Heart right ventricle (tissue), 16 donors: ENCODE measurements at regions not wholly inside any gene's neighbourhood (a gene's known extent, or its start where the extent isn't known, plus 50 kb on each side); places are given as distances from the start of the nearest gene placed in this dataset.

Experiments used
- ATAC-seq, 8 donors: fragments of 200-7000 bp; cut with Tn5 transposase; one replicate each; pipeline ENCODE4 v1.9.1; 2020; ENCODE audit warnings: mild to moderate bottlenecking in 8 of 8, moderate library complexity in 8 of 8, moderate number of reproducible peaks in 1 of 8
- DNase-seq, 2 donors: peaks; one replicate each; pipeline ENCODE4 v3.0.0-alpha.2; 2020
- H3K27ac ChIP-seq, 10 donors: fragments of 200-600 bp; sonication (generic) in 2 of 10; one replicate each; pipeline versions ENCODE4 v1.5.0 to v1.8.0; 2020 to 2022; ENCODE audit warnings: mild to moderate bottlenecking in 3 of 10
- H3K27me3 ChIP-seq, 7 donors: fragments of 200-600 bp; one replicate each; pipeline ENCODE4 v1.8.0; 2021 to 2022; ENCODE audit warnings: mild to moderate bottlenecking in 2 of 7
- H3K36me3 ChIP-seq, 9 donors: fragments of 200-600 bp; sonication (generic) in 1 of 9; one replicate each; pipeline versions ENCODE4 v1.5.0 to v1.8.0; 2020 to 2022; ENCODE audit warnings: mild to moderate bottlenecking in 2 of 9
- H3K4me1 ChIP-seq, 9 donors: fragments of 200-600 bp; sonication (generic) in 1 of 9; one replicate each; pipeline versions ENCODE4 v1.5.0 to v1.8.0; 2020 to 2022; ENCODE audit warnings: mild to moderate bottlenecking in 4 of 9
- H3K4me3 ChIP-seq, 10 donors: fragments of 200-600 bp; sonication (generic) in 2 of 10; one replicate each; pipeline versions ENCODE4 v1.5.0 to v1.8.0; 2020 to 2022; ENCODE audit warnings: mild to moderate bottlenecking in 7 of 10, moderate library complexity in 2 of 10
- H3K9me3 ChIP-seq, 11 donors: fragments of 200-600 bp in 10 of 11; sonication (generic) in 2 of 11; one replicate each; pipeline versions ENCODE4 v1.5.0 to v1.8.0; 2013 to 2022; ENCODE audit warnings: mild to moderate bottlenecking in 2 of 11, control low read depth in 1 of 11, moderate library complexity in 1 of 11
- WGBS, 2 donors: extraction: QIAGEN DNeasy Blood & Tissue Kit; methylation state at CpG; one replicate each; pipeline ENCODE4 v1.1.7; 2013; ENCODE audit warnings: inconsistent platforms in 1 of 2; 5-methylcytosine and 5-hydroxymethylcytosine counted together
- intact Hi-C, 10 donors: fragments of 100-400 bp; cut with DNase I; formaldehyde crosslinking; loops; one replicate each; pipeline versions ENCODE4 v1.11.1 to v1.14.2; 2022
- TF ChIP-seq, protein P1 (sequence below), 9 donors: fragments of 200-600 bp; sonication (generic) in 2 of 9; IDR thresholded peaks; one replicate each; pipeline versions ENCODE4 v1.5.0 to v1.8.0; 2021 to 2022; ENCODE audit warnings: antibody characterized with exemption in 9 of 9, mild to moderate bottlenecking in 5 of 9, moderate library complexity in 1 of 9
- donor health status: Arrhythmogenic right ventricular cardiomyopathy.
- donor health status: ischemic (EF 13 %, LVEDD 7.1; RV severe dilation, severe dysfunction).
- donor health status: healthy with polysubstance abuse.
- donor health status: DM: no; HTN: yes; CAD: no.
- donor health status: DM: no; HTN: no; CAD: no.
- donor health status: ischemic (EF 25% LVEDD 6.9; RV normal size, moderate dysfunction).
- donor health status: ischemic (EF 25% LVEDD 5.7; RV mildly dilated, moderate dysfunction).
- donor health status: healthy.
- donor health status: DM: yes; HTN: yes; CAD: no.
- donor health status: Ischemic cardiomyopathy.
- donor health status: ischemic (EF 35%, LVEDD 5.7; RV mildly dilated, moderate dysfunction).
- donor health status: nonischemic (EF 11% LVEDD 7.7; RV severe dilation, severe dysfunction).
- donor health status: DM: yes; HTN: yes; CAD: no.
- donor health status: PGD.
- donor health status: ischemic (EF 29% LVEDD 5.4; RV normal size, mild dysfunction).
- donor health status: nonischemic (EF 23%, LVEDD 6.1; RV moderate dilation, normal function).

DNA sequence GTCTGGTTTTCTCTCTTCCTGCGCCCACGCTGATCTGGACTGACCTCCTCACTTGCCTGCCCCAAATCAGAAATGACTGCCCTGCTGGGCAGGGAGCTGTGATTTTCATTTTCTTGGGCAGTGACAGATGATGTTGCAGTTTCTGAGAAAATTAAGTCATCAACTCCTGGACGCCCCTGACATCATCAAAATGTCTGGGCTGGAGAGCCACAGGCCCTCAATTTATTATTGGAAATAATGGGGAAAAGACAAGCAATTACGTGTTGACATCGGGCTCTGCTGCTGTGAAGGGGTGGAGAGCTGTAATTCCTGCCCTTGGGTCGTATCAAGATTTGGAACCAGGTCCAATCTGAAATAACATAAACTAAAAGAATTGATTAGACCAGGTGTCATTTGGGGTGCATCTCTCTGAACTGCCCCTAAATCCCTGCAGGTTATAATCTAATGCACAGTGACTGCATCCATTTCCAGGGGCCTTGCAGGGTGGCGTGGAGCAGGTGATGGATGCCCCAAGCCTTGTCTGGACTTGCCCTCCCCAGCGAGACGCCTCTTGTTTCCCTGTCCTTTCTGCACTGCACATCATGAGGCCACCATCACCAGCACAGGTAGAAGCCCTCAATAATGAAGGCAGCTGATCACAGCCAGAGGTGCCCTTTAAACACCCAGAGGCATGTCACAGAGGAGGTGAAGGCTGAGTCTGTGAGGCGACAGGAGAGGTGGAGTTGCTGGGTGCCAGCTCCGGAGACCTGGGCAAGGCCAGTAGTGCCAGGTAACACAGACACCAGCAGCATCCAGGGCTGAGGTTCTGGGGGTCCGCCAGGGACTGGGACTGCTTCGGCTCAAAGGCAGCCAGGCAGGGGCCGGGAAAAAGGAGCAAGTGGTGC, 98.7 kb downstream of the HTR5A start:
- H3K27ac ChIP-seq = no peak overlapping the region
- peaks cover 0 to 43% (median 11%) of the 10 kb centered on the region in 7 donors for H3K27me3 ChIP-seq
- 80 to 83% methylated on average over 14 of the region's 14 CpGs for WGBS, 2 donors
- no peak overlapping the region for H3K4me3 ChIP-seq
- H3K9me3 ChIP-seq = no peaks in the 10 kb centered on the region
- DNase-seq = no peak
- H3K4me1 ChIP-seq = no peaks in the 10 kb centered on the region
- no peaks in the 10 kb centered on the region for H3K36me3 ChIP-seq
- intact Hi-C loops = no loop called here
- TF ChIP-seq, protein P1, sequence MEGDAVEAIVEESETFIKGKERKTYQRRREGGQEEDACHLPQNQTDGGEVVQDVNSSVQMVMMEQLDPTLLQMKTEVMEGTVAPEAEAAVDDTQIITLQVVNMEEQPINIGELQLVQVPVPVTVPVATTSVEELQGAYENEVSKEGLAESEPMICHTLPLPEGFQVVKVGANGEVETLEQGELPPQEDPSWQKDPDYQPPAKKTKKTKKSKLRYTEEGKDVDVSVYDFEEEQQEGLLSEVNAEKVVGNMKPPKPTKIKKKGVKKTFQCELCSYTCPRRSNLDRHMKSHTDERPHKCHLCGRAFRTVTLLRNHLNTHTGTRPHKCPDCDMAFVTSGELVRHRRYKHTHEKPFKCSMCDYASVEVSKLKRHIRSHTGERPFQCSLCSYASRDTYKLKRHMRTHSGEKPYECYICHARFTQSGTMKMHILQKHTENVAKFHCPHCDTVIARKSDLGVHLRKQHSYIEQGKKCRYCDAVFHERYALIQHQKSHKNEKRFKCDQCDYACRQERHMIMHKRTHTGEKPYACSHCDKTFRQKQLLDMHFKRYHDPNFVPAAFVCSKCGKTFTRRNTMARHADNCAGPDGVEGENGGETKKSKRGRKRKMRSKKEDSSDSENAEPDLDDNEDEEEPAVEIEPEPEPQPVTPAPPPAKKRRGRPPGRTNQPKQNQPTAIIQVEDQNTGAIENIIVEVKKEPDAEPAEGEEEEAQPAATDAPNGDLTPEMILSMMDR (IDR thresholded peaks at IDR 0.05) = no peak
- no peak for ATAC-seq

GRCh38 chr7:155169498-155170065, 99.5 kb downstream of the HTR5A start:
- no peak for ATAC-seq
- DNase-seq = no peak
- TF ChIP-seq, protein P1 (IDR thresholded peaks at IDR 0.05) = no peak
- intact Hi-C loops = no loop called here
- WGBS, 2 donors = 74 to 79% methylated on average over 13 of the region's 13 CpGs
- Histone ChIP-seq H3K27me3 (peaks cover 0 to 38% (median 10%) of the 10 kb centered on the region in 7 donors), H3K36me3 (no peaks in the 10 kb centered on the region), H3K9me3 (no peaks in the 10 kb centered on the region), H3K27ac (no peak overlapping the region), H3K4me1 (no peaks in the 10 kb centered on the region), H3K4me3 (no peak overlapping the region)

DNA sequence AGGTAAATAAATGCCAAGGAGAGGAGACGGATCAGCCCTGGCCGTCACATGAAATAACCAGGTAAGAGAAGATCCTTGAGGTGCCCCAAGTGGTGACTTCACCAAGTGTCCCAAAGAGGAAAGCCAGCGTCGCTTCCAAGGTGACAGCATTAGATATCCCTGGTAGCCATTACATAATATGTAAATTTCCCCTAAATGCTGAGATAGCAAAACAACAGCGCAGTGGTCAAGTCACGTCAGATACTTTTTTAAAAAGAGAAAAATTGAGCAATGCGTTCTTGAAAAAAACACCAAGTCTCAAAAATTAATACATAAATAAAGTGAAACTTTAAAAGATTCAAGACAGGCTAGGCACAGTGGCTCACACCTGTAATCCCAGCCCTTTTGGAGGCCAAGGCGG, 100.2 kb downstream of the HTR5A start:
- no peak overlapping the region for H3K4me3 ChIP-seq
- H3K36me3 ChIP-seq = no peaks in the 10 kb centered on the region
- ATAC-seq (no peak), DNase-seq (no peak)
- intact Hi-C loops = no loop called here
- H3K4me1 ChIP-seq = no peaks in the 10 kb centered on the region
- WGBS, 2 donors = 80 to 85% methylated on average over 8 of the region's 8 CpGs
- H3K27ac ChIP-seq = no peak overlapping the region
- TF ChIP-seq, protein P1 (IDR thresholded peaks at IDR 0.05) = no peak
- peaks cover 0 to 32% (median 8%) of the 10 kb centered on the region in 7 donors for H3K27me3 ChIP-seq
- H3K9me3 ChIP-seq = no peaks in the 10 kb centered on the region

- H3K36me3 ChIP-seq = no peaks in the 10 kb centered on the region
- 67 to 71% methylated on average over 5 of the region's 5 CpGs for WGBS, 2 donors
- H3K9me3 ChIP-seq = peaks cover 0 to 8% (median under 1%) of the 10 kb centered on the region in 11 donors
- H3K4me1 ChIP-seq = no peaks in the 10 kb centered on the region
- H3K27me3 ChIP-seq = peaks cover 0 to 30% (median 0%) of the 10 kb centered on the region in 7 donors
- H3K4me3 ChIP-seq = no peak overlapping the region
- ATAC-seq (no peak), DNase-seq (no peak)
- TF ChIP-seq, protein P1 (IDR thresholded peaks at IDR 0.05) = no peak
- H3K27ac ChIP-seq = no peak overlapping the region
- intact Hi-C loops = no loop called here
Measured at GRCh38 chr7:155172141-155172540, 102.0 kb downstream of the HTR5A start.
